ENCODE measurements at regions not wholly inside any gene's neighbourhood (a gene's known extent, or its start where the extent isn't known, plus 50 kb on each side); places are given as distances from the start of the nearest gene placed in this dataset.

DNA sequence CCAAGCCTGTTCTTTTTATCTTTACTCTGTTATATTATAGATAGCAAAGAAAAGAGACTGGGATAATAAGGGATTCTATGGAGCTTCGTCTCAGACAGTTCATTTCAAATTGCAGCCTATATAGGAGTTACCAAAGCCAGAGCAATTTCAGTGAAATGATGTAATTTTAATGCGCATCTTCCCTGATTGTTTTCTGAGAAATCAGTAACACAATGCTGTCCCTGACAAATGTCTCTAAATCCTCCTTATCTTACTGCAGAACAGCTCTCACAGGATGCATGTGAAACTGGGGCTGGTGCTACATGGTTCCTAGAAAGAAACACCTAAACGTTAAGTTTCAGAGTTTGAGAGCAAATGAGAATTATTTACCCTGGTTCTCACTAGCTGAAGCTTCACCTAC, 467.9 kb upstream of the ANO3 start:
- TF ChIP-seq, protein P1, sequence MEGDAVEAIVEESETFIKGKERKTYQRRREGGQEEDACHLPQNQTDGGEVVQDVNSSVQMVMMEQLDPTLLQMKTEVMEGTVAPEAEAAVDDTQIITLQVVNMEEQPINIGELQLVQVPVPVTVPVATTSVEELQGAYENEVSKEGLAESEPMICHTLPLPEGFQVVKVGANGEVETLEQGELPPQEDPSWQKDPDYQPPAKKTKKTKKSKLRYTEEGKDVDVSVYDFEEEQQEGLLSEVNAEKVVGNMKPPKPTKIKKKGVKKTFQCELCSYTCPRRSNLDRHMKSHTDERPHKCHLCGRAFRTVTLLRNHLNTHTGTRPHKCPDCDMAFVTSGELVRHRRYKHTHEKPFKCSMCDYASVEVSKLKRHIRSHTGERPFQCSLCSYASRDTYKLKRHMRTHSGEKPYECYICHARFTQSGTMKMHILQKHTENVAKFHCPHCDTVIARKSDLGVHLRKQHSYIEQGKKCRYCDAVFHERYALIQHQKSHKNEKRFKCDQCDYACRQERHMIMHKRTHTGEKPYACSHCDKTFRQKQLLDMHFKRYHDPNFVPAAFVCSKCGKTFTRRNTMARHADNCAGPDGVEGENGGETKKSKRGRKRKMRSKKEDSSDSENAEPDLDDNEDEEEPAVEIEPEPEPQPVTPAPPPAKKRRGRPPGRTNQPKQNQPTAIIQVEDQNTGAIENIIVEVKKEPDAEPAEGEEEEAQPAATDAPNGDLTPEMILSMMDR (optimal IDR thresholded peaks at IDR 0.05 in 1 of 3, IDR thresholded peaks at IDR 0.05 in 1 of 3, conservative IDR thresholded peaks at IDR 0.05 in 1 of 3; ENCODE audit: extremely low read depth in 1 of 3, insufficient read depth in 2 of 3, low read length in 3 of 3), result no peak
- TF ChIP-seq EZH2 (IDR thresholded peaks at IDR 0.05; ENCODE audit: low read length), result no peak

Data from keratinocyte (primary cell).